ENCODE measurements at regions not wholly inside any gene's neighbourhood (a gene's known extent, or its start where the extent isn't known, plus 50 kb on each side); places are given as distances from the start of the nearest gene placed in this dataset.

DNA sequence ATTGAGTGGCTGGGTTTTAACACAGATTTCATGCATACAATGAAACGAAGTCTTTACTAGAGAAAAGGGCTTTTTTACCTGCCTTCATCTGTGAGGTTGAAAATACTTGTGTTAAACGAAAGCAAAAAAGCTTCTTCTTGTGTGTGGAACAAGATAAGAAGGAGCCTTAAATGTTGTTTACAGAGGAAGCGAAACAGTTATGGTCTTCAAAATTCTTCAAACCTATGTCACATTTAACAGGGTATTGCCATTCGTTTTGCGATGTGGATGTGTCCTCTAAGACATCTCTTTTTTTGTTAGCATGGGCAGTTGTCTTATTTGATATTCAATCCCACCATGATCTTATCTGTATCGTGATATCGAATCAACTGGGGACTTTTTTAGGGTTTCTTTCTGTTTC is 532.6 kb downstream of the TMEM182 start:
- Histone ChIP-seq H2AFZ (ENCODE audit: low read length) (no peak overlapping the region), H3K4me1 (ENCODE audit: insufficient read depth, low read length) (peaks cover 5% of the 10 kb centered on the region), H3T11ph (ENCODE audit: low read length) (no peak overlapping the region), H3K79me2 (ENCODE audit: insufficient read depth, low read length) (no peaks in the 10 kb centered on the region), H3K23ac (ENCODE audit: insufficient read length, low read depth, low read length) (no peak overlapping the region), H3K4me2 (ENCODE audit: insufficient read depth, insufficient read length, low read length) (no peak overlapping the region), H3K14ac (ENCODE audit: insufficient read depth, low read length) (no peak overlapping the region), H3K4ac (ENCODE audit: low read depth, low read length) (no peak overlapping the region), H3K23me2 (ENCODE audit: insufficient read length, low read depth, low read length, poor library complexity, severe bottlenecking) (no peaks in the 10 kb centered on the region), H3K27ac (ENCODE audit: insufficient read length, low read depth, low read length) (no peak overlapping the region), H3K18ac (ENCODE audit: insufficient read length, low read depth, low read length) (no peak overlapping the region), H3K79me1 (ENCODE audit: insufficient read depth, low read depth, low read length, poor library complexity, severe bottlenecking) (no peaks in the 10 kb centered on the region), H3K9me3 (ENCODE audit: control insufficient read depth, low read depth, low read length) (no peaks in the 10 kb centered on the region), H4K91ac (ENCODE audit: insufficient read length, low read depth, low read length) (no peak overlapping the region), H3K9ac (ENCODE audit: extremely low read depth, insufficient read length, low read length) (no peak overlapping the region), H2AK5ac (ENCODE audit: insufficient read length, low read length) (no peak overlapping the region), H4K8ac (replicated peaks; ENCODE audit: insufficient read length, low read depth, low read length) (no peak overlapping the region), H4K20me1 (ENCODE audit: control insufficient read depth, insufficient read depth, insufficient read length) (no peaks in the 10 kb centered on the region), H3K27me3 (ENCODE audit: insufficient read depth, low read length) (no peaks in the 10 kb centered on the region), H3K56ac (ENCODE audit: insufficient read length, low read depth, low read length) (no peak overlapping the region), H2BK12ac (ENCODE audit: insufficient read length, low read depth, low read length) (no peak overlapping the region), H2BK15ac (ENCODE audit: low read depth, low read length) (no peak overlapping the region), H4K5ac (ENCODE audit: insufficient read length, low read depth, low read length) (no peak overlapping the region), H2BK20ac (ENCODE audit: low read depth, low read length, poor library complexity, severe bottlenecking) (no peak overlapping the region), H2BK120ac (ENCODE audit: low read depth, low read length, poor library complexity, severe bottlenecking) (no peak overlapping the region), H2BK5ac (ENCODE audit: insufficient read length, low read length) (no peak overlapping the region)
- TF ChIP-seq, protein P1, sequence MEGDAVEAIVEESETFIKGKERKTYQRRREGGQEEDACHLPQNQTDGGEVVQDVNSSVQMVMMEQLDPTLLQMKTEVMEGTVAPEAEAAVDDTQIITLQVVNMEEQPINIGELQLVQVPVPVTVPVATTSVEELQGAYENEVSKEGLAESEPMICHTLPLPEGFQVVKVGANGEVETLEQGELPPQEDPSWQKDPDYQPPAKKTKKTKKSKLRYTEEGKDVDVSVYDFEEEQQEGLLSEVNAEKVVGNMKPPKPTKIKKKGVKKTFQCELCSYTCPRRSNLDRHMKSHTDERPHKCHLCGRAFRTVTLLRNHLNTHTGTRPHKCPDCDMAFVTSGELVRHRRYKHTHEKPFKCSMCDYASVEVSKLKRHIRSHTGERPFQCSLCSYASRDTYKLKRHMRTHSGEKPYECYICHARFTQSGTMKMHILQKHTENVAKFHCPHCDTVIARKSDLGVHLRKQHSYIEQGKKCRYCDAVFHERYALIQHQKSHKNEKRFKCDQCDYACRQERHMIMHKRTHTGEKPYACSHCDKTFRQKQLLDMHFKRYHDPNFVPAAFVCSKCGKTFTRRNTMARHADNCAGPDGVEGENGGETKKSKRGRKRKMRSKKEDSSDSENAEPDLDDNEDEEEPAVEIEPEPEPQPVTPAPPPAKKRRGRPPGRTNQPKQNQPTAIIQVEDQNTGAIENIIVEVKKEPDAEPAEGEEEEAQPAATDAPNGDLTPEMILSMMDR (conservative IDR thresholded peaks at IDR 0.05), result no peak
- no CpG with 5 or more reads among the region's 7 CpGs for WGBS (ENCODE audit: extremely low coverage, insufficient read length, low lambda C conversion rate)
- H3K27me3 Mint-ChIP-seq (ENCODE audit: low read depth), result peaks cover 5% of the 10 kb centered on the region
- peaks cover 24 to 32% of the 10 kb centered on the region in 2 experiments for H3K4me1 Mint-ChIP-seq
- no peaks in the 10 kb centered on the region for H3K36me3 Mint-ChIP-seq (ENCODE audit: insufficient read depth in 1 of 3, low read depth in 3 of 3)
- H3K27ac Mint-ChIP-seq, result no peak overlapping the region
- DNase-seq, result no peak
- no peaks in the 10 kb centered on the region for H3K9me3 Mint-ChIP-seq
- H3K4me3 Mint-ChIP-seq, result no peak overlapping the region
